ENCODE measurements at regions not wholly inside any gene's neighbourhood (a gene's known extent, or its start where the extent isn't known, plus 50 kb on each side); places are given as distances from the start of the nearest gene placed in this dataset.
"Not testable (repeated sequence)": the region's sequence is repeated elsewhere in the genome, so short reads cannot be mapped to it uniquely, and the experiment has no call there.

- in situ Hi-C loops (cut with MboI; ENCODE audit: low pct_unique_long_range_greater_than_20kb, low sequenced_read_pairs, unreplicated experiment): no loop called here
Observed at GRCh38 chr14:101290611-101291010, 270.7 kb upstream of the DIO3 start.

DNA sequence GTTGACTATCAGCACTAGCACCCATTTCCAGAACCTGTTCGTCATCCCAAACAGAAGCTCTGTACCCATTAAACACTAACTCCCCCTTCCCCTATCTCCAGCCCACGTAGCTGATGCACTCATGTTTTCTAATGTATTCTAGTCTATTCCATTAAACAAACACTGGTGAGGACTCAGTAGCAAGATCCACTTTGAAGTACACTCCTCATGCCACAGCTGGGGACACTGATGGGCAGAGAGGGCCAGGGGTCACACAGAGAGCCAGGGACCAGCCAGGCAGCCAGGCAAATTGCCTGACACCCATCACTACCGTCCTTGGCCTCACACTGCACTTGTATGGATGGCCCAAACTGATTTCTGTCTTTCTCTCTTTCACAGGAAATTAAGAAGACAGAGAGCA lies 269.9 kb upstream of the DIO3 start:
- DNase-seq (ENCODE audit: low spot score): no peak
- TF ChIP-seq, protein P1, sequence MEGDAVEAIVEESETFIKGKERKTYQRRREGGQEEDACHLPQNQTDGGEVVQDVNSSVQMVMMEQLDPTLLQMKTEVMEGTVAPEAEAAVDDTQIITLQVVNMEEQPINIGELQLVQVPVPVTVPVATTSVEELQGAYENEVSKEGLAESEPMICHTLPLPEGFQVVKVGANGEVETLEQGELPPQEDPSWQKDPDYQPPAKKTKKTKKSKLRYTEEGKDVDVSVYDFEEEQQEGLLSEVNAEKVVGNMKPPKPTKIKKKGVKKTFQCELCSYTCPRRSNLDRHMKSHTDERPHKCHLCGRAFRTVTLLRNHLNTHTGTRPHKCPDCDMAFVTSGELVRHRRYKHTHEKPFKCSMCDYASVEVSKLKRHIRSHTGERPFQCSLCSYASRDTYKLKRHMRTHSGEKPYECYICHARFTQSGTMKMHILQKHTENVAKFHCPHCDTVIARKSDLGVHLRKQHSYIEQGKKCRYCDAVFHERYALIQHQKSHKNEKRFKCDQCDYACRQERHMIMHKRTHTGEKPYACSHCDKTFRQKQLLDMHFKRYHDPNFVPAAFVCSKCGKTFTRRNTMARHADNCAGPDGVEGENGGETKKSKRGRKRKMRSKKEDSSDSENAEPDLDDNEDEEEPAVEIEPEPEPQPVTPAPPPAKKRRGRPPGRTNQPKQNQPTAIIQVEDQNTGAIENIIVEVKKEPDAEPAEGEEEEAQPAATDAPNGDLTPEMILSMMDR (IDR thresholded peaks at IDR 0.05; ENCODE audit: extremely low read depth, insufficient read depth, missing control alignments): no peak
- in situ Hi-C loops (cut with MboI; ENCODE audit: low pct_unique_long_range_greater_than_20kb, low sequenced_read_pairs, unreplicated experiment): no loop called here

More at GRCh38 chr14:101290611-101291010, 270.7 kb upstream of the DIO3 start:
- no peak for DNase-seq (ENCODE audit: low spot score)
- TF ChIP-seq, protein P1 (IDR thresholded peaks at IDR 0.05; ENCODE audit: extremely low read depth, insufficient read depth, missing control alignments): no peak

GRCh38 chr14:101292448-101292847 lies 268.8 kb upstream of the DIO3 start:
- DNase-seq (ENCODE audit: low spot score): no peak
- TF ChIP-seq, protein P1 (IDR thresholded peaks at IDR 0.05; ENCODE audit: extremely low read depth, insufficient read depth, missing control alignments): no peak
- in situ Hi-C loops (cut with MboI; ENCODE audit: low pct_unique_long_range_greater_than_20kb, low sequenced_read_pairs, unreplicated experiment): no loop called here

- TF ChIP-seq, protein P1 (IDR thresholded peaks at IDR 0.05; ENCODE audit: extremely low read depth, insufficient read depth, missing control alignments): no peak
- no peak for DNase-seq (ENCODE audit: low spot score)
- in situ Hi-C loops (cut with MboI; ENCODE audit: low pct_unique_long_range_greater_than_20kb, low sequenced_read_pairs, unreplicated experiment): no loop called here
Observed at GRCh38 chr14:101293605-101294004, 267.7 kb upstream of the DIO3 start.

DNA sequence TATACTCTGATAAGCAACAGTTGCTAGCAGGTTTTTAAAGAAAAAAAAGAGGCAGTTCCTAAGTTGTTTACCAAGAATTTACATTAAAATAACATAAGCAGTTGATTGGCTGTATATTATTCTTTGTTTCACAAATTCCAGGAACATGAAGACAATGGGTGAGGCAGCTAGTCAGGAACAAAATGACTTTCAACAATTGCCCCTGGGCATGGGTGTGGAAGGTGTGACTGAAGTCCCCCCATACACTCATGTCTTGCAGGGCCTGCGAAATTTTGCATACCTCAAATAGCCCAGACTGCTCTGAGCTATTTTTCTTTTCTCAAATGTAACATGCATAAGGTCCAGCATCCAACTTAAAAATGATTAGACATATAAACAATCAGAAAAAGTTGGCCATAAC lies 267.2 kb upstream of the DIO3 start:
- in situ Hi-C loops (cut with MboI; ENCODE audit: low pct_unique_long_range_greater_than_20kb, low sequenced_read_pairs, unreplicated experiment): no loop called here
- TF ChIP-seq, protein P1 (IDR thresholded peaks at IDR 0.05; ENCODE audit: extremely low read depth, insufficient read depth, missing control alignments): no peak
- no peak for DNase-seq (ENCODE audit: low spot score)

- in situ Hi-C loops (cut with MboI; ENCODE audit: low pct_unique_long_range_greater_than_20kb, low sequenced_read_pairs, unreplicated experiment); DNase-seq (ENCODE audit: low spot score): not testable (repeated sequence)
Observed at GRCh38 chr14:101299781-101300180, 261.5 kb upstream of the DIO3 start.

DNA sequence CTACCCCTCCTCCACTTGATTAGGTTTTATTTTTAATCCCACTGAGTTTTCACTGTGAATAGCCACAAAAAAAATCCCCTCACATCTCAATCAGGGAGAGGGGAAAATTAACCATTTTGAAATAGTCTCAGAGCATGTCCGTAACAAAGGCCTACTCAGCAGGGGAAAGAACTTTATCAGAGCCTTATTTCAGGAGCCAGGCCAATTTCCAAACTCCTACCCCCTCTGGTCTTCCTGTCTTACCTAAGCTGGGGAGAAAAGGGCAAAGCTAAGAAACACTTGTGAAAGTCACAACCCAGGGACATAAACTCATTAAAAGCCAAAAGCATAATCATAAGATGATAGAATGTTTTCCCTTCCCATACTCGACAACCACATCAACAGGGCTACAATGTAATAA lies 260.3 kb upstream of the DIO3 start:
- DNase-seq (ENCODE audit: low spot score): no peak

DNA sequence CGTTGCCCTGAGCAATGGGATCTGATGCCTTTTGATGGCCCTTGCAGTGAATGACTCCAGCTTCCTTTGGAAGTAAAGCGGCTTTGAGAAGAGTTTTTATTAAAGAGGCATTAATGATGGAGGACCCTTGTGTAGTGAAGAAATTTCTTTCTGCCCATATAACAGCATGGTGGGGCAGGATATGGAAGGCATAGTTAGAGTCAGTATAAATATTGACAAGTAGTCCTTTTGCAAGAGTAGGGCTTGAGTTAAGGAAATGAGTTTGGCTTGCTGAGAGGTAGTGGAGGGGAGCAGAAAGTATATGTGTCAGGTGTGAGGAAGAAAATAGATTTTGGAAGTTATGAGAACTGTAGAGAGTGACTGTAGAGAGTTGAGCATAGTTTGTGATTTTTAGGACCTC lies 254.1 kb upstream of the DIO3 start:
- DNase-seq (ENCODE audit: low spot score); in situ Hi-C loops (cut with MboI; ENCODE audit: low pct_unique_long_range_greater_than_20kb, low sequenced_read_pairs, unreplicated experiment): not testable (repeated sequence)

More for the DNA sequence above, 260.3 kb upstream of the DIO3 start:
- TF ChIP-seq, protein P1 (IDR thresholded peaks at IDR 0.05; ENCODE audit: extremely low read depth, insufficient read depth, missing control alignments): no peak
- in situ Hi-C loops (cut with MboI; ENCODE audit: low pct_unique_long_range_greater_than_20kb, low sequenced_read_pairs, unreplicated experiment): no loop called here

DNA sequence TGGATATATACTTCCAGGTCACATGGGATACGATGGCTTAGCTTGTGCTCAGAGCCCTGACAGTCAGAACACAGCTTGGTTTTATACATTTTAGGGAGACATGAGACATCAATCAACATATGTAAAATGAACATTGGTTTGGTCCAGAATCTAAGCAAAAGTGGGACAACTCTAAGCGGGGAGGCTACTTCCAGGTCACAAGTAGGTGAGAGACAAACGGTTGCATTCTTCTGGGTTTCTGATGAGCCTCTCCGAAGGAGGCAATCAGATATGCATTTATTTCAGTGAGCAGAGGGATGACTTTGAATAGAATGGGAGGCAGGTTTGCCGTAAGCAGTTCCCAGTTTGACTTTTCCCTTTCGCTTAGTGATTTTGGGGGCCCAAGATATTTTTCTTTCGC lies 250.1 kb upstream of the DIO3 start:
- in situ Hi-C loops (cut with MboI; ENCODE audit: low pct_unique_long_range_greater_than_20kb, low sequenced_read_pairs, unreplicated experiment); DNase-seq (ENCODE audit: low spot score): not testable (repeated sequence)
